ENCODE measurements at regions not wholly inside any gene's neighbourhood (a gene's known extent, or its start where the extent isn't known, plus 50 kb on each side); places are given as distances from the start of the nearest gene placed in this dataset.

DNA sequence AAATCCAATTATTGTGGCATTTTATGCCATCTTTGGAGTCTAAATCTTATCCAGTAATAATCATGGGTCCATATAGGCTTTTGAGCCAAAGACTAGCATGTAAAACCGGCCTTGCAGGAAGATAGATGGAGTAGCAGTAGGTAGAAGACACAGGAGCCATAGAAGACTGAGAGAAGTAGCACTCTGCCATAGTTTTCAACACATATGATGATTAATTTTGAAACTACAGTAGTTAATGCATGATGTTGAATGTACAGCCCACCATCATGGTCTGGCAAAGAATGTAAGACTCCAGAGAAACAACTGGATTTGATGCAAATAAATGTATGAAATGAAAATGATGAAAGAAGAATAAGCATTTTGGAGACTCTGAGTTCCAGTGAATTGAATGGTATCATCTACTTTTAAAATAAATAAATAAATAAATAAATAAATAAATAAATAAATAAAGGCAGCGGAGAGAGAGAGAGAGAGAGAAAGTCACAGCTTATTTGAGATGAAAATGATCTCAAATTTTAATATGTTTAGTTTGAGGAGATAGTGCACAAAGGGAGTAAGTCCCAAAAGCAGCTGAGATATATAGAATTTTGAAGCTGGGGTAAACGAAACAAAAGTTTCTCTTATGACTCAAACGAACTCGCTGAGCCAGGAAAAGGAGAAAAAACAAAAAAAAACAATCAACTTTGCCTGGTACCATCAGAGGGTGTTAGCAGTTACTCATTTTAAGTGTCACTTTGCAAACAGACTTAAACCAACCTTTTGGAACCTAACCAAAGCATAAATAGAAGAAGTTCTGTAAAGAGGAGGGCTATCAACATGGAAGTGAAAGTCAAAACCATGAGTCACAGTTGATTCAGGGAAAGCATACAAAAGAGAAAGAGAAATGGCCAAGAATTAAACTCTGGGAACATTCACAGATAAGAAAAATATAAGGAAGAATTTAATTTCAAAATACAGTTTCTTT lies 388.7 kb downstream of the CETN3 start:
- peaks cover 0 to 11% (median 5%) of the 10 kb centered on the region in 6 donors for H3K9me3 Mint-ChIP-seq
- no peak overlapping the region for H3K4me3 Mint-ChIP-seq
- no peaks in the 10 kb centered on the region for H3K4me1 Mint-ChIP-seq
- H3K27ac Mint-ChIP-seq = no peak overlapping the region
- H3K27me3 Mint-ChIP-seq (ENCODE audit: low read depth in 3 of 3) = peaks cover 0 to 5% (median 0%) of the 10 kb centered on the region in 3 donors
- no peaks in the 10 kb centered on the region for H3K36me3 Mint-ChIP-seq
- DNase-seq = no peak

DNA sequence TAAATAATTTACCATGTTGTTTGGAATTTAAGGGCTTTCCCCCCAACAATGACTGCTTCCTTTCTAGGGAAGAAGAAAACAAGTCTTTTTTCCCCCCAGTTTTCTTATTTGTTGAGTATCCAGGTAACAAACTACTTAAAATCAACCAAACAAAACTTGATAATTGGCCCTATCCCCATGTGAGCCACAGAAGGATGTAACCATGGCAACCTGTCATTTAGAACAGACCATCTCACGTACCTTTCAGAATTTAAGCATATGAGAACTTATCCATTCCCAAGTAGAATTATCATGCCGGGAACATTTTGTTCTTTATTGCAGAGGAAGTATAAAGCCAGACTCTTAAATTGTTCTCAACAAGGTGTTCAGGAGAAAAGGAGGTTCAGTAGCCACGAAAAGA lies 392.3 kb downstream of the CETN3 start:
- no peaks in the 10 kb centered on the region for H3K36me3 Mint-ChIP-seq

DNA sequence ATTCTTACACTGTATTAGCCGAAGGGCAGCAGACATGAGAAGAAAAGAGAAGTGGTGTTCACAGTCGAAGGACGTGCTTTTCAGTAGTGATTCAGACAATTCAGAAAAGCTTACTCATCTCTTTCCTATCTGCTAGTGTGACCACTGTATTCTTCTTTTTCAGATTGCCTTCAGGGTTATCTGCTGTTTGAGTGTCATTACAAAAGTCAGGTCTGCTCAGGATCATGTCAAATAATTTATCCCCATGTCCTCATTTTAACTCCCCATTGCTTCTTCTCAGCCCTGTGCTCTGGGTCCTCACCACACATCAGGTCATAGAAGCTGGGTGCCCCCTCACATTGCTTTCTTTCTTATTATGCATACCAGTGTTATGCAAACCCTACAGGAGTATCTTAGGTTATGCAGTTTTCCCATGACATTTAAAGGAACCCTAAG lies 394.0 kb downstream of the CETN3 start:
- Mint-ChIP-seq H3K27ac (no peak overlapping the region), H3K9me3 (peaks cover 0 to 11% (median 5%) of the 10 kb centered on the region in 6 donors), H3K4me3 (no peak overlapping the region), H3K27me3 (ENCODE audit: low read depth in 3 of 3) (peaks cover 0 to 5% (median 1%) of the 10 kb centered on the region in 3 donors), H3K36me3 (no peaks in the 10 kb centered on the region), H3K4me1 (no peaks in the 10 kb centered on the region)
- DNase-seq = no peak

More for the DNA sequence above, 392.3 kb downstream of the CETN3 start:
- Mint-ChIP-seq H3K4me1 (no peaks in the 10 kb centered on the region), H3K27ac (no peak overlapping the region), H3K9me3 (peaks cover 0 to 11% (median 5%) of the 10 kb centered on the region in 6 donors), H3K27me3 (ENCODE audit: low read depth in 3 of 3) (peaks cover 0 to 5% (median 1%) of the 10 kb centered on the region in 3 donors), H3K4me3 (no peak overlapping the region)
- DNase-seq = no peak

DNA sequence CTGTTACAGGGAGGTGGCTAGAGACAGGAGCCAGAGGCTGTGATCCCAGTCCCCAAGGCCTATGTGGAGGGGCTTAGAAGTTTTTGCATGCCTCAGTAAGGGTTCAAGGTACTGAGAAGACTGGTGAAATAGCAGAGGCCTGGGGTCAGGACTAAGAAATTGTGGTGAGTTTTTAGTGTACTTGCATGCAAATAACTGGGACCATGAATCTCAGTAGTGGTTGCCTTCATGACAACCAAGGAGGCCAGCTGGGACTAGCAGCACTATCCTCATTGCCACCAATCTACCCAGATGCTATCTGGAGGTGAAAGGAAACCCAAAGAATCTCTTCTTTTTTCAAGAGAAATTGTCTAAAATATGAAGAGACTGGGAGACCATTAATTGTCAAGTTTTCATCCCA lies 395.1 kb downstream of the CETN3 start:
- H3K27me3 Mint-ChIP-seq (ENCODE audit: low read depth in 3 of 3) = peaks cover 0 to 2% (median 1%) of the 10 kb centered on the region in 3 donors
- no peak overlapping the region for H3K27ac Mint-ChIP-seq
- H3K4me3 Mint-ChIP-seq = no peak overlapping the region
- H3K36me3 Mint-ChIP-seq = no peaks in the 10 kb centered on the region
- H3K4me1 Mint-ChIP-seq = no peaks in the 10 kb centered on the region
- H3K9me3 Mint-ChIP-seq = peaks cover 0 to 11% (median 4%) of the 10 kb centered on the region in 6 donors
- DNase-seq = no peak

DNA sequence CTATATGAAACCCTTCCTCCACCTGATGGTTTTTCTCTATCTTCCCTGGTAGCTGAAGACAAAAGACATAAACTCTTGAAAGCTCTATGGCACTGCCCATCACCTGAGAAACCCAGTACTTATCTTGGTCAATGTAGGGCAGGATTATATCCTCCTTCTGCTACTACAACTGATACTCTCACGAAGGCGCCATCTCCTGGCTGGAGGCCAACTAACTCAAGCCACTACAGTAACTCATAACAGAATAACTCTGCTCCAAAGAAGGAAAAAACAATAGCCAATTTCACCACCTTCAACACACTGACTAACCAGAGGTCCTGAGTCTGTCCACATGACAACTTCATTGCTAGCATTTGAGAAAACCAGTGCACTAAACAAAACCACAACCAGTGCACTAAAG lies 409.2 kb downstream of the CETN3 start:
- Mint-ChIP-seq H3K36me3 (no peaks in the 10 kb centered on the region), H3K27me3 (ENCODE audit: low read depth in 3 of 3) (peaks cover 0 to 2% (median 2%) of the 10 kb centered on the region in 3 donors), H3K27ac (no peak overlapping the region), H3K9me3 (peaks cover 3 to 35% (median 5%) of the 10 kb centered on the region in 6 donors), H3K4me3 (no peak overlapping the region), H3K4me1 (no peaks in the 10 kb centered on the region)
- DNase-seq = no peak

DNA sequence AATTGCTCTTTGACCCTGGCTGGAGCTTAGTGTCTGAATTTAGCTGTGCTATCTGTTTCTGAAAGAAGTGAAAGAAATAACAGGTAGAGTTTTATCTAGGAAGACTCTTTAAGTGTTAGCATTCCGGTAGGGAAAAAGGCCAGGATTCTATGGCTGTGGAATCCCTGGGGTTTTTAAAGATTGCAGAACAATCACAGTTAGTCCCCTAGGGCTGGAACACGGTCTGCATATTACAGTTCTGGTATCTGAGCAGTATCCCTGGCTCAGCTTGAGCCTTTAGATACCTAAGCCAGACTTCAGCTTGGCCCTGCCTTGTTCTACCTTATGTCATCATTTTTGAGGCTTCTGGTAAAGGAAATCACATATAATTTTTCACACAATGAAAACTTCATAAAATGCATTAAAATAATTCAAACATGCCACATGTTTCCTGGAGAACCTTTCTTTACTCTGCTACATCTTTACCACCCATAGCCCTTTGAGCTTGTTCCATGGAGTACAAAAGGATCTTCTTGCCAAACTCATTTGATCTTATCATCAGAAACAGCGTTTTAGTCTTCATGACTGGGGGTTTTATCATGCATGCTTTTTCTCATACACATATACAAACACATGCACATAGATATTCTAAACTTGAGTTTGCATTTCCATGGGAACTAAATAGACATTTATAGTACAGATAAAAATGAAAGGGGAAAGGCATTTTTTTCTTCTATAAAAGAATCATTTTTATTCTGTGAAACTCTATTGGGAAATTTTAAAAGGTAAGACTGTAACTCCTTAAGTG lies 410.8 kb downstream of the CETN3 start:
- Mint-ChIP-seq H3K9me3 (peaks cover 2 to 31% (median 5%) of the 10 kb centered on the region in 6 donors), H3K4me1 (no peaks in the 10 kb centered on the region), H3K27me3 (ENCODE audit: low read depth in 3 of 3) (peaks cover 0 to 2% (median 2%) of the 10 kb centered on the region in 3 donors), H3K27ac (no peak overlapping the region), H3K36me3 (no peaks in the 10 kb centered on the region), H3K4me3 (no peak overlapping the region)
- no peak for DNase-seq

DNA sequence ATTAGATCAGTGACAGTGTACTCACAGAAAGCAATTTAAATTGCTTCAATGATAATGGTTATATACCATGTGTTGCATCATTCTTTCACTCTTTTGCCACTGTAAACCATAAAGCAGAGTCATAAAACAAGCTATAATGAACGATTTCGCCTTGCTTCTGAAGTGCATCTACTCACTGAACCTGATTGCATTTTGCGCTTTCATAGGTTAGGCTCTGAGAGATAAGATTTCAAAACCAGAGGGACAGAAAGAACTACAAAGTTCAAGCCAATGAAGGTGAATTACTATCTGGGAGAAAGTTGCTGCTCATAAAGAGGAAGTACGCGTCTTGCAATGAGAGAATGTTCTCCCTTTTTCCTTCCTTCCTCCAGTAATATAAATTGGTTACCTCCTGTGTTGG lies 412.7 kb downstream of the CETN3 start:
- no peak for DNase-seq

DNA sequence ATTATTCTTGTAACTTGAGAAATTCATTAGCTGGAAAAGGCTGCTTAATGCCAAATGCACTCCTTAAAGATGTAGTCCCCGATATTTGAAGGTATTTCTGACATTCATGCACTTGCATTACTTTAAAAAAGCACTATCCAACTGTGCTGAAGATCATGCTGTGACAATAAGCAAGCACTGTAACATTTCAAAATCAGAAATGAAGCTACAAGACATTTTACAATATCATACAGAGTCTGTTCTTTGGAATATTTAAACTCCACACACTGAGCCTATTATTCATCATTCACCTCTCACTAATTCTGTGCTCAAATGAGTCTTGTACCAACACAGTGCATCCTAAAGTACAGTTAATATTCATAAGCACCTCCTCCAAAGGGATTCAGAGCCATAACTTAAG lies 413.2 kb downstream of the CETN3 start:
- Mint-ChIP-seq H3K36me3 (no peaks in the 10 kb centered on the region), H3K9me3 (peaks cover 0 to 10% (median 5%) of the 10 kb centered on the region in 6 donors), H3K27me3 (ENCODE audit: low read depth in 3 of 3) (no peaks in the 10 kb centered on the region), H3K27ac (no peak overlapping the region), H3K4me1 (no peaks in the 10 kb centered on the region), H3K4me3 (no peak overlapping the region)
- no peak for DNase-seq

More for the DNA sequence above, 412.7 kb downstream of the CETN3 start:
- Mint-ChIP-seq H3K27me3 (ENCODE audit: low read depth in 3 of 3) (peaks cover 0 to 2% (median 0%) of the 10 kb centered on the region in 3 donors), H3K4me1 (no peaks in the 10 kb centered on the region), H3K4me3 (no peak overlapping the region), H3K27ac (no peak overlapping the region), H3K9me3 (peaks cover 2 to 15% (median 5%) of the 10 kb centered on the region in 6 donors), H3K36me3 (no peaks in the 10 kb centered on the region)

DNA sequence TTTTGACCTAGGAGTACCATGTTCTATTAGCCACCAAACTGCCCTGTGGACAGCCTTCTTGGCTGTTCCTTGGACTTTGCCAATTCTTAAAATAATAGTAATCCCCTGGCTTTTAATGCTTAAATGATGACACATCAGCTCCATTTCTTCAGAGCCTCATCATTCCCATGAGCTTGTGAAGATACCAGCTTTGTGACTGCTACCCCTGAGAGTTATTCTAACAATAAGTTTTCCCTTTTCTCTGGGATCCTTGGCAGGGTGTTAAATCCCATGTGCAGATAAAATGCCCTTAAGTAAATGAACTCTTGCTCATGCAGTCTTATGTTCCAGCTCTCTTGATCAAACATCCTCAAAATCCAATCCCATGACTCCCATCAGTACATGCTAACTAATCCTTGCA lies 415.3 kb downstream of the CETN3 start:
- H3K4me3 Mint-ChIP-seq = no peak overlapping the region
- H3K27ac Mint-ChIP-seq = no peak overlapping the region
- DNase-seq = no peak
- peaks cover 0 to 9% (median 3%) of the 10 kb centered on the region in 6 donors for H3K9me3 Mint-ChIP-seq
- H3K4me1 Mint-ChIP-seq = no peaks in the 10 kb centered on the region
- no peaks in the 10 kb centered on the region for H3K27me3 Mint-ChIP-seq (ENCODE audit: low read depth in 3 of 3)
- H3K36me3 Mint-ChIP-seq = no peaks in the 10 kb centered on the region

DNA sequence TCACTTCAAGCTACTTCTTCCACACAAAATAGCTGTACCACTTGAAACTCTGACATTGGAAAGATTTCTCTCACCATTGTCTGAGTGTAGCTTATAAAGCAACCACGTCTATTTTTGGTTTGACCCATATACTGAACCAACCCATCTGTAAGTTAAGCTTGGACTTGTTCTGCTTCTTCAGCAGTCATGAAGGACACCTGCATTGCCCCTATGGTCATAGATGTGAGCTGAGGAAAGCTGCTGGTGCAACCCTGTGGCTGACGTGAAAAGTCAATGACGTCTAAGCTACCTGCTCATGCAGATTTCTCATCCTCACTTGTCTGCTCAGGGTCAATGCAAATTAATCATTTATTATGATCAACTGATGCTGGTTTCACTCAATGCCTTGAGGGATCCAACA lies 417.4 kb downstream of the CETN3 start:
- H3K4me1 Mint-ChIP-seq = no peaks in the 10 kb centered on the region
- H3K4me3 Mint-ChIP-seq = no peak overlapping the region
- no peak for DNase-seq
- peaks cover 1 to 17% (median 4%) of the 10 kb centered on the region in 6 donors for H3K9me3 Mint-ChIP-seq
- H3K36me3 Mint-ChIP-seq = no peaks in the 10 kb centered on the region
- peaks cover 0 to 2% (median 0%) of the 10 kb centered on the region in 3 donors for H3K27me3 Mint-ChIP-seq (ENCODE audit: low read depth in 3 of 3)
- H3K27ac Mint-ChIP-seq = no peak overlapping the region

DNA sequence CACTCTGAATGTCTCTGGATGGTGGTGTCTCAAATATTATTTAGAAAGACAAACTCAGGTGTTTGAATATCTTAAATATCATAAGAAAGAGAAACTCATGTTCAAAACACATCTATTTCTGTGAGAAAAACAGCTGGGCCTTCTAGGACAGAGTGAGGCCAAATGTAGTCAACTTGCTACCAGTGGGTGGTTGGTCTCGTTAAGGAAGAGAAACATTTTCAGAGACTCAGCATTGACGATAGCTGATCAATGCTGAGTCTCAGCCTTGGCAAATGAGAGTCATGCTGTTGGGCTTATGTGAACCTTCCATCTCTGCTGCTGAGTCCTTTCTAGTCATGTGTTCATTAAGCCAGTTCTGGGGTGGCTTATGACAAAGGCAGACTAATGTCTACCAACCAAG lies 418.0 kb downstream of the CETN3 start:
- Mint-ChIP-seq H3K9me3 (peaks cover 1 to 23% (median 7%) of the 10 kb centered on the region in 6 donors), H3K27me3 (ENCODE audit: low read depth in 3 of 3) (peaks cover 0 to 2% (median 0%) of the 10 kb centered on the region in 3 donors), H3K4me1 (no peaks in the 10 kb centered on the region), H3K36me3 (no peaks in the 10 kb centered on the region), H3K27ac (no peak overlapping the region), H3K4me3 (no peak overlapping the region)
- no peak for DNase-seq

DNA sequence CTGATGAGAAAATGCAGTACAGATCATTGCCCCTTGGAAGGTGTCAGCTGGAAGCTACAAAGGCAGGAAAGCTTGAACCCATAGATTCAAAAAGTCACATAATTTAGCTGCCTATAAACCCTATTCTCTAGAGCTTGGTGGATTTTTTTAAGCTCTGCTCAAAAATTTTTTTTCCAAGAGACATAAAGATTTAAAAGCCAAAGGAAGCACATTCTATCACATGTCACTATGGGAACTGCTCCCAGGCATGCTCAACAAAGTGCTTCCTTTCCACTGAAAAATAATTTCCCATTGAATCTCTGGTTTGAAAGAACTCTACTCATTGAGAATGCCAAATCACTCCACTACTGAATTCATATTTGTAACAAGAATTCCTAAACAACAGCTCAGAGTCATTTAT lies 419.8 kb downstream of the CETN3 start:
- no peak for DNase-seq
- Mint-ChIP-seq H3K27me3 (ENCODE audit: low read depth in 3 of 3) (peaks cover 0 to 2% (median 0%) of the 10 kb centered on the region in 3 donors), H3K36me3 (no peaks in the 10 kb centered on the region), H3K9me3 (peaks cover 1 to 18% (median 7%) of the 10 kb centered on the region in 6 donors), H3K27ac (no peak overlapping the region), H3K4me3 (no peak overlapping the region), H3K4me1 (no peaks in the 10 kb centered on the region)

DNA sequence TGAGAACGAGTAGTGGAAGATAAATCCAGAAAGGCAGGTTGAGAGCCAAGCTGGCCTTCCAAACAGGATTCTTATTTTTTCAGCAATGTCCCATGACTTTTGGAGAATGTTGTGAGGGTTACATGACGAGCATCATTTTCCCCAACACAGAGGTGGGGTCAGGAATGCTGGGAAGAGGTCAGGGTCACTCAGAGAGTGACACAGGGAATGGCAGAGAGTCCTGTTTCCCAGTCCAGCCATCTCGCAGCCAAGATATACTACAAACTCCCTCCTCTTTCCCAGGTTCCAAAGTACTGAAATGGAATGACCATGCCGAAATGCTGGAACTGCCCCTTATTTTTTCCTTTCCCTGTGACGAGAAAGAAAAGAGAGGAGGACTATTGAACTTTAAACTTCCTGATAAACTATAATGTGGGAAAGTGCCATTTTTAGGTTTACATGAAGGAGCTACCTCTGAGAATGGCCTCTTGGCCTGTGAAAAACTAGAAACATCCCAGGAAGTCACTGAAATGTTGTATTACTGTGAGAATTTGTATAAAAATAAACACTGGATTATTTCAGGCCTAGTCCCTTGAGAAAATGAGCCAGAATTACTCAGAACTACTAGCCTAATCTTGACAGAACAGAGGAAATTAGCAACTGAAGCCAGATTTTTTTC lies 420.4 kb downstream of the CETN3 start:
- no peaks in the 10 kb centered on the region for H3K36me3 Mint-ChIP-seq
- H3K4me1 Mint-ChIP-seq = no peaks in the 10 kb centered on the region
- DNase-seq = no peak
- H3K4me3 Mint-ChIP-seq = no peak overlapping the region
- peaks cover 1 to 18% (median 7%) of the 10 kb centered on the region in 6 donors for H3K9me3 Mint-ChIP-seq
- H3K27me3 Mint-ChIP-seq (ENCODE audit: low read depth in 3 of 3) = peaks cover 0 to 2% (median 0%) of the 10 kb centered on the region in 3 donors
- no peak overlapping the region for H3K27ac Mint-ChIP-seq

All from immature natural killer cell (primary cell).